ENCODE measurements at regions not wholly inside any gene's neighbourhood (a gene's known extent, or its start where the extent isn't known, plus 50 kb on each side); places are given as distances from the start of the nearest gene placed in this dataset.

DNA sequence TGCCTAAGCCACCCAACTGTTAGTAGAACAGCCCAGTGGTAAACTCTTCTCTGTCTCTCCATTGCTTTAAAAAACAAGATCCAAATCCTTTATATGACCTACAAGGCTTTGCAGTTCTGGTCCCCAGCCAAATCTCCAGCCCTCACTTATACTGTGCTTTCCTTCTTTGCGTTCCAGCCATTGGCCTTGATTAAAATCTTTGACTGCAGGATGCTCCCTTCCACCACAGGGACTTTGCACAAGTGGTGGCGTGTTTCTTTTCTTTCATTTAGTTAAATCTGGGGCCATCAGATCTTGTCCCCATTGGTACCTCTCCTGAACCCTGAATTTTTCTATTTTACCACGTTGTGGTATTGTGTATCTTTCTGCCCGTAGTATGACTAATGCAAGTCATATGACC is 183.7 kb downstream of the VRK1 start:
- dilution Hi-C loops (cut with MboI; ENCODE audit: extremely low pct_ligation_motif_present, low sequenced_read_pairs): no loop called here
- TF ChIP-seq JUN (IDR thresholded peaks at IDR 0.05; ENCODE audit: borderline replicate concordance, insufficient read depth, insufficient read length, low read depth) (no peak), POLR2A (IDR thresholded peaks at IDR 0.05; ENCODE audit: low read depth, low read length) (no peak), EZH2 (IDR thresholded peaks at IDR 0.05; ENCODE audit: borderline replicate concordance, low read depth, low read length, severe bottlenecking) (no peak)
- TF ChIP-seq, protein P1, sequence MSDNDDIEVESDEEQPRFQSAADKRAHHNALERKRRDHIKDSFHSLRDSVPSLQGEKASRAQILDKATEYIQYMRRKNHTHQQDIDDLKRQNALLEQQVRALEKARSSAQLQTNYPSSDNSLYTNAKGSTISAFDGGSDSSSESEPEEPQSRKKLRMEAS (IDR thresholded peaks at IDR 0.05; ENCODE audit: insufficient read depth, insufficient read length): no peak
- Histone ChIP-seq H3K4me3 (replicated peaks in 1 of 3; ENCODE audit: insufficient read depth in 1 of 3, low read depth in 1 of 3, low read length in 3 of 3) (no peak overlapping the region), H3K27me3 (ENCODE audit: control insufficient read depth in 2 of 2, insufficient read depth in 2 of 2, low read length in 2 of 2) (no peaks in the 10 kb centered on the region), H3K9me1 (replicated peaks; ENCODE audit: control insufficient read depth, extremely low read depth, insufficient read depth, low read length) (no peaks in the 10 kb centered on the region), H2AFZ (ENCODE audit: low read depth, low read length) (no peak overlapping the region), H3K79me2 (ENCODE audit: control insufficient read depth, insufficient read depth, low read length) (no peaks in the 10 kb centered on the region), H4K20me1 (replicated peaks; ENCODE audit: control insufficient read depth, extremely low read depth, insufficient read depth, low read length) (no peaks in the 10 kb centered on the region), H3K27ac (ENCODE audit: insufficient read depth, low read depth, low read length) (no peak overlapping the region), H3K4me2 (ENCODE audit: insufficient read depth, low read length) (no peak overlapping the region), H3K9me3 (replicated peaks; ENCODE audit: control insufficient read depth, insufficient read depth, low read length) (peaks cover 9% of the 10 kb centered on the region), H3K36me3 (ENCODE audit: control insufficient read depth in 2 of 2, extremely low read depth in 1 of 2, insufficient read depth in 2 of 2, low read length in 2 of 2) (no peaks in the 10 kb centered on the region), H3K4me1 (ENCODE audit: control insufficient read depth, extremely low read depth, insufficient read depth, low read length) (no peaks in the 10 kb centered on the region), H3K9ac (replicated peaks; ENCODE audit: extremely low read depth, insufficient read depth, low read length) (no peak overlapping the region)
- FAIRE-seq (no peak), DNase-seq (ENCODE audit: low read depth, low spot score) (no peak)
- ChIA-PET CTCF (no interaction called here), POLR2A (no interaction called here)
- no TSS peak for BruUV-seq (replicated peaks)
- intact Hi-C loops (cut with micrococcal nuclease): no loop called here

DNA sequence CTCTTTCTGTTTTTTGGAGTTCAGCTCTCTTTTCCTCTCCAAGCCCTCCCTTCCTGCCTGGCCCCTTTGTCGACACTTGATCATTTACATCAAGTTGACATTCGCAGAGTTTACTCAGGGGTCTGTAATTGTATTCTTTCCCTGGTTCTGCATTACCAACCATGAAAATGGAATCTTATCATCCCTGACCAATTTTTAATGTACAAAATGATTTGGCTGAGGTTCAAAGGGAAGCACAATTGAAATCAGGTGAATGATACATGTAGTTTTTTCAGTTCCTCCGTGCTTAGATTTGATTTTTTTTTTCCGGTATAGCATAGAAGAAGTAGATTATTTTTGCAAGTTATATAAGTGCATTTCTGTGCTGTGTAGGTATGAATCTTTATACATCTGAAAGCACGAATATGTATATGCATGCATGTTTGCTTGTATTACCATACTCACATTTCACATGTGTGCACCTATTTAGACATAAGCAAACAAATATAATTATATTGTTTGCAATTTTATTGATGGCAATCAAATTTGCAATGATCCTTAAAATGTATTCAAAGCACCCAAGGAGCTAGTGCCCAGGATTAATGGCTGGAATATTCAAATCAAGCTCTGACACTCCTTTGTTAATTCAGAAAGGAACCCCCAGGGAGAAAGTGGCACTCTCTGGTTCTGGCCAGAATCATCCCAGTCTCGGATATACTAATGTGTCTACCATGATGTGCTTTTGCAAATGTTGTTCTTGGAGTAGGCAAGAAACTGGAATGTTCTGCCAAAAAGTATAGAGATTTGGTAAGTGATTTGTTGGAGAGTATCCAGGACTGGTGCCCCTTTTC is 189.3 kb downstream of the VRK1 start:
- ChIA-PET CTCF (no interaction called here), POLR2A (no interaction called here)
- Histone ChIP-seq H3K4me1 (ENCODE audit: control insufficient read depth, extremely low read depth, insufficient read depth, low read length) (no peaks in the 10 kb centered on the region), H3K79me2 (ENCODE audit: control insufficient read depth, insufficient read depth, low read length) (no peaks in the 10 kb centered on the region), H3K27me3 (ENCODE audit: control insufficient read depth in 2 of 2, insufficient read depth in 2 of 2, low read length in 2 of 2) (no peaks in the 10 kb centered on the region), H3K36me3 (ENCODE audit: control insufficient read depth in 2 of 2, extremely low read depth in 1 of 2, insufficient read depth in 2 of 2, low read length in 2 of 2) (no peaks in the 10 kb centered on the region), H3K9ac (replicated peaks; ENCODE audit: extremely low read depth, insufficient read depth, low read length) (no peak overlapping the region), H3K27ac (ENCODE audit: insufficient read depth, low read depth, low read length) (no peak overlapping the region), H4K20me1 (replicated peaks; ENCODE audit: control insufficient read depth, extremely low read depth, insufficient read depth, low read length) (no peaks in the 10 kb centered on the region), H3K4me2 (ENCODE audit: insufficient read depth, low read length) (no peak overlapping the region), H3K4me3 (replicated peaks in 1 of 3; ENCODE audit: insufficient read depth in 1 of 3, low read depth in 1 of 3, low read length in 3 of 3) (no peak overlapping the region), H2AFZ (ENCODE audit: low read depth, low read length) (no peak overlapping the region), H3K9me3 (replicated peaks; ENCODE audit: control insufficient read depth, insufficient read depth, low read length) (peaks cover 12% of the 10 kb centered on the region), H3K9me1 (replicated peaks; ENCODE audit: control insufficient read depth, extremely low read depth, insufficient read depth, low read length) (no peaks in the 10 kb centered on the region)
- DNase-seq (ENCODE audit: low read depth, low spot score): no peak
- dilution Hi-C loops (cut with MboI; ENCODE audit: extremely low pct_ligation_motif_present, low sequenced_read_pairs): no loop called here
- FAIRE-seq: no peak
- BruUV-seq (replicated peaks): no TSS peak
- TF ChIP-seq EZH2 (IDR thresholded peaks at IDR 0.05; ENCODE audit: borderline replicate concordance, low read depth, low read length, severe bottlenecking): no peak
- TF ChIP-seq POLR2AphosphoS5 (IDR thresholded peaks at IDR 0.05; ENCODE audit: insufficient read depth, low read depth, low read length): no peak
- no peak for TF ChIP-seq FOS (IDR thresholded peaks at IDR 0.05; ENCODE audit: borderline replicate concordance, insufficient read depth, low read length)
- TF ChIP-seq, protein P2, sequence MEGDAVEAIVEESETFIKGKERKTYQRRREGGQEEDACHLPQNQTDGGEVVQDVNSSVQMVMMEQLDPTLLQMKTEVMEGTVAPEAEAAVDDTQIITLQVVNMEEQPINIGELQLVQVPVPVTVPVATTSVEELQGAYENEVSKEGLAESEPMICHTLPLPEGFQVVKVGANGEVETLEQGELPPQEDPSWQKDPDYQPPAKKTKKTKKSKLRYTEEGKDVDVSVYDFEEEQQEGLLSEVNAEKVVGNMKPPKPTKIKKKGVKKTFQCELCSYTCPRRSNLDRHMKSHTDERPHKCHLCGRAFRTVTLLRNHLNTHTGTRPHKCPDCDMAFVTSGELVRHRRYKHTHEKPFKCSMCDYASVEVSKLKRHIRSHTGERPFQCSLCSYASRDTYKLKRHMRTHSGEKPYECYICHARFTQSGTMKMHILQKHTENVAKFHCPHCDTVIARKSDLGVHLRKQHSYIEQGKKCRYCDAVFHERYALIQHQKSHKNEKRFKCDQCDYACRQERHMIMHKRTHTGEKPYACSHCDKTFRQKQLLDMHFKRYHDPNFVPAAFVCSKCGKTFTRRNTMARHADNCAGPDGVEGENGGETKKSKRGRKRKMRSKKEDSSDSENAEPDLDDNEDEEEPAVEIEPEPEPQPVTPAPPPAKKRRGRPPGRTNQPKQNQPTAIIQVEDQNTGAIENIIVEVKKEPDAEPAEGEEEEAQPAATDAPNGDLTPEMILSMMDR (IDR thresholded peaks at IDR 0.05; ENCODE audit: extremely low read depth in 1 of 2, insufficient read depth in 1 of 2, low read depth in 1 of 2, low read length in 2 of 2): no peak
- TF ChIP-seq GATA2 (IDR thresholded peaks at IDR 0.05; ENCODE audit: insufficient read depth, insufficient read length, low read depth, low read length): no peak
- no peak for TF ChIP-seq JUN (IDR thresholded peaks at IDR 0.05; ENCODE audit: borderline replicate concordance, insufficient read depth, insufficient read length, low read depth)
- no peak for TF ChIP-seq POLR2A (IDR thresholded peaks at IDR 0.05; ENCODE audit: low read depth, low read length)
- TF ChIP-seq, protein P1 (IDR thresholded peaks at IDR 0.05; ENCODE audit: insufficient read depth, insufficient read length): no peak
- no peak for TF ChIP-seq MYC (IDR thresholded peaks at IDR 0.05; ENCODE audit: low read depth, low read length)
- intact Hi-C loops (cut with micrococcal nuclease): no loop called here
